Epithelial cell of proximal tubule (primary cell): ENCODE measurements at regions not wholly inside any gene's neighbourhood (a gene's known extent, or its start where the extent isn't known, plus 50 kb on each side); places are given as distances from the start of the nearest gene placed in this dataset.
"Not testable (repeated sequence)": the region's sequence is repeated elsewhere in the genome, so short reads cannot be mapped to it uniquely, and the experiment has no call there.

Experiments used
- DNase-seq: peaks from one replicate; pipeline ENCODE4 v3.0.0-alpha.2; 2011; ENCODE audit warnings: low read depth
- H3K4me3 ChIP-seq: 2 replicates; pipeline ENCODE4 v1.5.1; 2011; ENCODE audit warnings: low read depth, mild to moderate bottlenecking, low read length
- TF ChIP-seq, protein P1 (sequence below): conservative IDR thresholded peaks from 2 replicates; pipeline ENCODE4 v1.5.1; 2012; ENCODE audit warnings: low read depth, mild to moderate bottlenecking, low read length

DNA sequence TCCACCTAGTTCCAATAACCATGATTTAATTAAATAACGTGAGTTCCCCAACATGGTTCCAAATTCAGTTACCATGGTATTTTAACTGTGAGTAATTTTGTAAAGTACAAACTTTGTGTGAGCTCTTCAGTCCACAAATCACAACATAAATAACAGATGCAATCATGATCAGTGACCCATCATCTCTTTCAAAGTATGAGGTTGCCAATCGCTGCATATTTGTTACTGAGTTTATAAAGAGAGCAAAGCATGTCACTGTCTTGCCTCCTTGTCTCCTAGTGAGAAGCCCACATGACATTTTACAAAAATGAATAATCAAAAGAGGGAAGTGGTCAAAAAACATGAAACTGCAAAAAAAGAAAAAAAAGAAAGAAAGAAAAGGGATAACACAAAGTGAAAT, 69.1 kb upstream of the PDSS1 start:
- DNase-seq = no peak
- H3K4me3 ChIP-seq = no peak overlapping the region
- TF ChIP-seq, protein P1, sequence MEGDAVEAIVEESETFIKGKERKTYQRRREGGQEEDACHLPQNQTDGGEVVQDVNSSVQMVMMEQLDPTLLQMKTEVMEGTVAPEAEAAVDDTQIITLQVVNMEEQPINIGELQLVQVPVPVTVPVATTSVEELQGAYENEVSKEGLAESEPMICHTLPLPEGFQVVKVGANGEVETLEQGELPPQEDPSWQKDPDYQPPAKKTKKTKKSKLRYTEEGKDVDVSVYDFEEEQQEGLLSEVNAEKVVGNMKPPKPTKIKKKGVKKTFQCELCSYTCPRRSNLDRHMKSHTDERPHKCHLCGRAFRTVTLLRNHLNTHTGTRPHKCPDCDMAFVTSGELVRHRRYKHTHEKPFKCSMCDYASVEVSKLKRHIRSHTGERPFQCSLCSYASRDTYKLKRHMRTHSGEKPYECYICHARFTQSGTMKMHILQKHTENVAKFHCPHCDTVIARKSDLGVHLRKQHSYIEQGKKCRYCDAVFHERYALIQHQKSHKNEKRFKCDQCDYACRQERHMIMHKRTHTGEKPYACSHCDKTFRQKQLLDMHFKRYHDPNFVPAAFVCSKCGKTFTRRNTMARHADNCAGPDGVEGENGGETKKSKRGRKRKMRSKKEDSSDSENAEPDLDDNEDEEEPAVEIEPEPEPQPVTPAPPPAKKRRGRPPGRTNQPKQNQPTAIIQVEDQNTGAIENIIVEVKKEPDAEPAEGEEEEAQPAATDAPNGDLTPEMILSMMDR = no peak

DNA sequence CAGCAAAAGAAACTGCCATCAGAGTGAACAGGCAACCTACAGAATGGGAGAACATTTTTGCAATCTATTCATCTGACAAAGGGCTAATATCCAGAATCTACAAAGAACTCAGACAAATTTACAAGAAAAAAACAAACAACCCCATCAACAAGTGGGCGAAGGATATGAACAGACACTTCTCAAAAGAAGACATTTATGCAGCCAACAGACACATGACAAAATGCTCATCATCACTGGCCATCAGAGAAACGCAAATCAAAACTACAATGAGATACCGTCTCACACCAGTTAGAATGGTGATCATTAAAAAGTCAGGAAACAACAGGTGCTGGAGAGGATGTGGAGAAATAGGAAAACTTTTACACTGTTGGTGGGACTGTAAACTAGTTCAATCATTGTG, 65.3 kb upstream of the PDSS1 start:
- not testable (repeated sequence) for DNase-seq, H3K4me3 ChIP-seq

DNA sequence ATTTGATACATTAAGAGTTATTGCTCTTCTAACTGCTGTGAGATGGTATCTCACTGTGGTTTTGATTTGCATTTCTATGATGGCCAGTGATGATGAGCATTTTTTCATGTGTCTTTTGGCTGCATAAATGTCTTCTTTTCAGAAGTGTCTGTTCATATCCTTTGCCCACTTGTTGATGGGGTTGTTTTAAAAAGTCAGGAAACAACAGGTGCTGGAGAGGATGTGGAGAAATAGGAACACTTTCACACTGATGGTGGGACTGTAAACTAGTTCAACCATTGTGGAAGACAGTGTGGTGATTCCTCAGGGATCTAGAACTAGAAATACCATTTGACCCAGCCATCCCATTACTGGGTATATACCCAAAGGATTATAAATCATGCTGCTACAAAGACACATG, 63.4 kb upstream of the PDSS1 start:
- DNase-seq, H3K4me3 ChIP-seq: not testable (repeated sequence)

DNA sequence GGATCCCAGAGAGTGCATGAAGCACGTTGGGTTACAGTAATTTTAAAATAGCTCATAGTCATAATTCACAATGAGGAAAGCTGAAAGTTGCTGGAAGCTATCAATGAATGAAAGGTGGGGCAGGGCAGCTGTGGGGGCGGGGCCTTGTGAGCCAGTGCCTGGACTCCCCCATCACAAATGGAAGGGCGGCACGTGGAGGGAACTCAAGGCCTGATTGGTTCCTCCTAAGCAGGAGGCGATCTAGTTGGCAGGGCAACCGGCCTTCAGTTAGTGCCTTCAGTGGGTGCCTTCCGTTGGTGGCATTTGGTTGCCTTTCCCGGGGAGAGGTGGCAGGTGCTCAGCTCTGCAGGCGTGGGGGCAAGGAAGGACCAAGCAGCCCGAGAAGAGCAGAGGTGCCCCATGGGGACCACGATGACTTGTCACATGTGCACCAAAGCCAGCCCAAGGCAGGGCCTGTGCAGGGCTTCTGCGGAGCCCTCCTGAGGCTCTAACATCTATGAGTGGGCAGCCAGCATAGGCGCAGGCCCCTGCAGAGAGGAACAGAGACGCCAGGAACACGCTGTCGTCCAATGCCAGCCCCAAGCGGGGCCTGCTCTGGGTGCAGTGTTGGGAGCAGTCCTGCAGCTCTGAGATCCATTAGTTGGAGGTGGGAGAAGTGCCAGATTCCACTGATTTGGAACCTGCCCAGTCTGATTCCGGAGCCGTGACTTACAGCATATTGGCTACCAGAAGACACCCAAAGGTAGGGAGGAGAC, 59.8 kb upstream of the PDSS1 start:
- TF ChIP-seq, protein P1 = no peak
- H3K4me3 ChIP-seq = no peak overlapping the region
- no peak for DNase-seq

DNA sequence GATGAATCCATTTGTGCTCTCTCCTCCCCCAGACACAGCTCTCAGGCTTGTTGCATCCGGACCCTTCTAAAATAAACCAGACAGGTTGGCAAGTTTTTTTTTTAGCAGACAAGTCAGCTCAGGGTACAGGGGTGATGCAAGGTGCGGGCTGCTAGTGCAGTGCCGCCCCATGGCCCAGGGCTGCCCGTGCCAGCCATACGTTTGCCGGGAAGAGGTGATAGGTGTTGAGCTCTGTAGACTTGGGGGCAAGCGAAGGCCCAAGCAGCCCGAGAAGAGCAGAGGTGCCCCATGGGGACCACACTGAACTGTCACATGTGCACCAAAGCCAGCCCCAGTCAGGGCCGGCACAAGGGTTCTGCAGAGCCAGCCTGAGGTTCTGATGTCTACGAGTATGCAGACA, 57.1 kb upstream of the PDSS1 start:
- H3K4me3 ChIP-seq = no peak overlapping the region
- TF ChIP-seq, protein P1 = no peak
- no peak for DNase-seq

DNA sequence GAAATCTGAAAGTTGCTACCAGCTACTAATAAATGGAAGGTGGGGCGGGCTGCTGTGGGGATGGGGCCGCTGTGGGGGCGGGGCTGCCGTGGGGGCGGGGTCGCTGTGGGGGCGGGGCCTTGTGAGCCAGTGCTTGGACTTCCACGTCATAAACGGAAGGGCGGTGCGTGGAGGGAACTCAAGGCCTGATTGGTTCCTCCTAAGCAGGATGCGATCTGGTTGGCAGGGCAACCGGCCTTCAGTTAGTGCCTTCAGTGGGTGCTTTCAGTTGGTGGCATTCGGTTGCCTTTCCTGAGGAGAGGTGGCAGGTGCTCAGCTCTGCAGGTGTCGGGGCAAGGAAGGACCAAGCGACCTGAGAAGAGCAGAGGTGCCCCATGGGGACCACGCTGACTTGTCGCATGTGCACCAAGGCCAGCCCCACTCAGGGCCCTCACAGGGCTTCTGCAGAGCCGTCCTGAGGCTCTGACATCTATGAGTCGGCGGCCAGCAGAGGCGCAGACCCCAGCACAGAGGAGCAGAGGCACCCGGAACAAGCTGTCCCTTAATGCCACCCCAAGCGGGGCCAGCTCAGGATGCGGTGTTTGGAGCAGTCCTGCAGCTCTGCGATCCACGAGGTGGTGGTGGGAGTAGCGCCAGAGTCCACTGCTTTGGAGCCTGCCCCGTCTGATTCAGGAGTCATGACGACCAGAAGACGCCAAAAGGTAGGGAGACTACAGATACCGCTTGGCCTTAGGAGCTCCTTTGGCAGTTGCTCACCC, 54.4 kb upstream of the PDSS1 start:
- TF ChIP-seq, protein P1 = no peak
- H3K4me3 ChIP-seq = no peak overlapping the region
- no peak for DNase-seq

DNA sequence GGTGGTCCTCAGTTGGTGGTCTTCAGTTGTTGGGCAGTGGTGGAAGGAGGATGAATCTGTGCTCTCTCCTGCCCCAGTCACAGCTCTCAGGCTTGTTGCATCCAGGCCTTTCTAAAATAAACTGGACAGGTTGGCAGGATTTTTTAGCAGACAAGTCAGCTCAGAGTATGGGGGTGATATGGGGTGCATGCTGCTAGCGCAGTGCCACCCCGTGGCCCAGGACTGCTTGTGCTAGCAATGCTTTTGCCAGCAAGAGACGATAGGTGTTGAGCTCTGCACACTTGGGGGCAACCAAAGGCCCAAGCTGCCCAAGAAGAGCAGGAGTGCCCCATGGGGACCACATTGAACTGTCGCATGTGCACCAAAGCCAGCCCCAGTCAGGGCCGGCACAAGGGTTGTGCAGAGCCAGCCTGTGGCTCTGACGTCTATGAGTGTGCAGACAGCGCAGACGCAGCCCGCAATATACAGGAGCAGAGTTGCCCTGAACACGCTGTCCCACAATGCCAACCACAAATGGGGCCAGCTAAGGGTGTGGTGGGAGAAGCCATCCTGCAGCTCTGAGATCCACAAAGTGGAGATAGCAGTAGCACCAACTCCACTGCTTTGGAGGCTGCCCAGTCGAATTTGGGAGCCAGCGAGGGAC, 49.8 kb upstream of the PDSS1 start:
- no peak overlapping the region for H3K4me3 ChIP-seq
- no peak for DNase-seq
- TF ChIP-seq, protein P1 = no peak
